Ramos (cell line): ENCODE measurements at regions not wholly inside any gene's neighbourhood (a gene's known extent, or its start where the extent isn't known, plus 50 kb on each side); places are given as distances from the start of the nearest gene placed in this dataset.
"Not testable (repeated sequence)": the region's sequence is repeated elsewhere in the genome, so short reads cannot be mapped to it uniquely, and the experiment has no call there.

Experiments used
- in situ Hi-C: fragments of 300-500 bp; cut with MboI; formaldehyde crosslinking; loops from one replicate; pipeline ENCODE4 v1.14.3; 2022; ENCODE audit warnings: low sequenced_read_pairs; ENCODE audit not compliant: unreplicated experiment

- in situ Hi-C loops, result no loop called here
Measured at GRCh38 chr1:98575955-98576354, 85.6 kb upstream of the SNX7 start.

GRCh38 chr1:98565951-98566350 lies 95.6 kb upstream of the SNX7 start:
- in situ Hi-C loops, result no loop called here

- in situ Hi-C loops, result no loop called here
Measured at GRCh38 chr1:98559291-98559690, 102.2 kb upstream of the SNX7 start.

- in situ Hi-C loops, result no loop called here
Measured at GRCh38 chr1:98557895-98558294, 103.6 kb upstream of the SNX7 start.

GRCh38 chr1:98556521-98557158 lies 104.9 kb upstream of the SNX7 start:
- in situ Hi-C loops, result no loop called here

- in situ Hi-C loops, result no loop called here
Measured at GRCh38 chr1:98555814-98556213, 105.7 kb upstream of the SNX7 start.

GRCh38 chr1:98552576-98553074 lies 108.9 kb upstream of the SNX7 start:
- in situ Hi-C loops, result not testable (repeated sequence)

- in situ Hi-C loops, result no loop called here
Measured at GRCh38 chr1:98550076-98550475, 111.4 kb upstream of the SNX7 start.

- in situ Hi-C loops, result no loop called here
Measured at GRCh38 chr1:98546319-98546718, 115.2 kb upstream of the SNX7 start.

- in situ Hi-C loops, result no loop called here
Measured at GRCh38 chr1:98538106-98538505, 123.4 kb upstream of the SNX7 start.

GRCh38 chr1:98523256-98523655 lies 138.3 kb upstream of the SNX7 start:
- in situ Hi-C loops, result no loop called here

GRCh38 chr1:98516306-98516705 lies 145.2 kb upstream of the SNX7 start:
- in situ Hi-C loops, result no loop called here

GRCh38 chr1:98515744-98516143 lies 145.8 kb upstream of the SNX7 start:
- in situ Hi-C loops, result no loop called here

GRCh38 chr1:98512216-98512615 lies 149.3 kb upstream of the SNX7 start:
- in situ Hi-C loops, result not testable (repeated sequence)

- in situ Hi-C loops, result no loop called here
Measured at GRCh38 chr1:98503771-98504170, 157.8 kb upstream of the SNX7 start.

- in situ Hi-C loops, result no loop called here
Measured at GRCh38 chr1:98502937-98503336, 158.6 kb upstream of the SNX7 start.

GRCh38 chr1:98500324-98500723 lies 161.2 kb upstream of the SNX7 start:
- in situ Hi-C loops, result no loop called here

- in situ Hi-C loops, result no loop called here
Measured at GRCh38 chr1:98498651-98499050, 162.9 kb upstream of the SNX7 start.

GRCh38 chr1:98497497-98497896 lies 164.0 kb upstream of the SNX7 start:
- in situ Hi-C loops, result no loop called here

- in situ Hi-C loops, result no loop called here
Measured at GRCh38 chr1:98496256-98496995, 165.1 kb upstream of the SNX7 start.

- in situ Hi-C loops, result no loop called here
Measured at GRCh38 chr1:98493469-98493868, 168.1 kb upstream of the SNX7 start.

GRCh38 chr1:98490099-98490498 lies 171.4 kb upstream of the SNX7 start:
- in situ Hi-C loops, result no loop called here
